NCI-H2196 (cell line): ENCODE measurements at regions not wholly inside any gene's neighbourhood (a gene's known extent, or its start where the extent isn't known, plus 50 kb on each side); places are given as distances from the start of the nearest gene placed in this dataset.

Experiments
- DNase-seq: peaks from one replicate; lab custom pipeline; 2025; ENCODE audit not compliant: unreplicated experiment; lab: John Stamatoyannopoulos, UW

DNA sequence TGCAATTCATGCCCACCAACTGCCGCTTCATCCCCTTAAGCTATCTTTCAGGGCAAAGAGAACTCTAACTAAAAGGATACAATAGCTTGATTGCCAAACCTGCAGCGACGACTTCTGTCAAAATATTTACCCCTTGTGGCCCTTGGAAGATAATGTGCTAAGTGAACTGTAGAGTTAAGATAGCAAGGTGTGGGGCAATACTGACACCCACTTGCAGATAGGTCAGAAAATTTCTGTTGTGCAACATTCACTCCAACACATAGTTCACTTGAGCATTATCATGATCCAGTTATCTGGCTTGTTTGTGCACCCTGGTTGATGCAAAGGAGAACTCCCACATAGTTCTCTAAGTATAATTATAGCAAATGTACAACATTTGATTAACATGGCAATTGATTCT is 55.6 kb downstream of the RHOXF2B start:
- no peak for DNase-seq

DNA sequence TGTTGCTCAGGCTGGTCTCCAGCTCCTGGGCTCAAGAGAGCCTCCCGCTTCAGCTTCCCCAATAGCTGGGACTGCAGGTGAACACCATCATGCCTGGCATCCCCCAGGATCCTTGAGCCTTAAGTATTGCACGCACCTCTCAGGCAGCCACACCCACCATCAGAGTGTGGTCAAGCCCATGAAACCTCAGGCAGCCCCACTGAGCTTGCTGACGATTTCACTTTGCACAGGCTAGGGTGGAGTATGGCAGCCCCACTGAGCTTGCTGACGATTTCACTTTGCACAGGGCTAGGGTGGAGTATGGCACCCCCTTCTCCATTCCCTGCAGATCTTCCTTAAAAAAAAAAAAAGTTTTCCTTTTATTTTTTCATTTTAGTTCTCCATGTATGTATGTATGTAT is 57.2 kb downstream of the RHOXF2B start:
- DNase-seq, result no peak

DNA sequence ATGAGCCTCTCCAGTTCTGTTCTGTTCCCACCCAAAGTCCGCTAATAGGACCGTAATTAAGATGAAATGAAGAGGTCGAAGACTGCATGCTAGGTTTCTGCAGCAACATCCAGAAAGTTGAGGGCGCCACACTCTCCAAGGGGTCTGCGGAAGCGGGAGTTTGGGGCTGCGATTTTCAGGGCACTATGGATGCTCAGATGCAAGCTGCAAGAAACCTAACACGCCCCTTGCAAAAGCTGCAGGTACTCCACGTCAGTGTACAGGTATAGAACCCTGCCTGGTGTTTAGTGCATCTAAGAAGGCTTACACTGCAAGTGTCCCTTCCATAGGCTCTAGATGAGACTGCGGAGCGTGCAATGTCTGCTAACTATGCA is 61.4 kb downstream of the RHOXF2B start:
- no peak for DNase-seq

DNA sequence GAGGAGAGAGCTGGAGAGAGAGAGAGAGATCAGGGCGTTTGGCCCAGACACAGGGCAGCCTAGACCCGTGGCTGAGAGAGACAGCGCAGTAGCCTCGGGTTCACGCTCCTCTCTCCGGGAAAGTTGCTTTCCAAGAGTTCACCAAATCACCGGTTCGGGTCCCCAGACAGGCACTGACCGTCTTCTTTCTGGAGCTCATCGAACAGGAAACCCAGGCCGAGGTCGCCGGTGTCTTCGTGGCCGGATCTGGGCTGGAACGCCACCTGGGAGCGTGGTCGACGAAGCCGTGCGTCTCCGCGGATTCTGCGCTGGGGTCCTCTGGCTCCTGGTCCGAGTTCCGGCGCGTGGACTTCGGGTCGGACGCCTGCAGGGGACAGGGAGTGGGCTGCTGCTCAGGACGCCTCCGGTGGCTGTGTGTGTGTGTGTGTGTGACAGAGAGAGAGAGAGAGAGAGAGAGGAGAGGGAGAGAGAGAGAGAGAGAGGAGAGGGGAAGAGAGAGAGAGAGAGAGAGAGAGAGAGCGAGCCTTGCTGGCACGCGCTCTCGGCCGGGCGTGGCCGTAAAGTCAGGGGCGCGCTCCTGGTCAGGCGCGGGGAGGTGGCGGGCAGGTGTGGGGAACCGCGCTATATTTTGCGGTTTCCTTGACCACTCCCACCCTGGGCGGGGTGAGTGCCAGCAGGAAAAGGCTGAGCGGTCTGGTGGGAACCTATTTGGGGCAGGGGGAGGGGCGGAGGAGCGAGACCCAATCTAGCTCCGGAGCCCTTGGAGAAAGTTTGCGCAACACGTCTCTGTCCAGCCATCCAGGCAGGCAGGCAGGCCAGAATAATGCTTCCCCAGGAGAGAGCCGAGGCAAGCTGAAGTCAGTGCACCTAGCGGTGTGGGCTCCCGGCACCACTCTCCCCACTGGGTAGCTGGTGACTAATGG is 62.1 kb downstream of the RHOXF2B start:
- peak; percentile 23 for DNase-seq

DNA sequence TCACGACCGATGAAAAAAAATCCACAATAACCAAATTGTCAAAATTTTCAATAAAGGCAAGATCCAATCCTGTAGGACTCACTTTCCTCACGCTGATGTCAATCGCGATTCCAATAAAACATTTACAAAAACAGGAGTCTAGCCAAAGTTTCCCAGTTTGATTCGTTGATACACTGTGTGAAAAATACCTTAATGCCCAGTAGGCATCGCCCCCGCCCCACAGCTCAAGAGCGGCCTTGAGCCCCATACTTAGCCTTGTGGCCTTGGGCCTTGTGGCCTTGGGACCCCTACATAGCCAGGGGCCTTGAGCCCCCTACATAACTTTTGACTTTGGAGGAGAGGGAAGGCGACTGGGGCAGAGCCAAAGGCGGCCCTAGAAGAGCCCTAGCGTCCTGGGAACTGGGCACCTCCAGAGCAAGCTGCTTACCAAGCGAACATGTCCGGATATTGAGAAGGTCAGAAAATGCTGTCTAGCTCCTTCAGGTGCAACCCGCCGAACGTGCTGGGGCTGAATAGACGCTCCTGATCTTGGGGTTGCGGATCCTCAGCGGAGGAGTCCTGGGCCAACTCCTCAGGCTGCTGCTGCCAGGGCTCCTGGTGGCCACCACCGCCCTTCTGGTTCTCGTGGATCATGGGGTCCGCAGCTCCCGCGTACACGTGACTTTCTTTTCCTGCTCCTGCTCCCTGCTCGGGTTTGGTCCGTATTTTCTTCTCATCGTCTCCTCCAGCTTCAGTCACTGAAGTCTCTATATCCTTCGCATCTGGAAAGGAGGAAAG is 62.9 kb downstream of the RHOXF2B start:
- DNase-seq, result no peak

DNA sequence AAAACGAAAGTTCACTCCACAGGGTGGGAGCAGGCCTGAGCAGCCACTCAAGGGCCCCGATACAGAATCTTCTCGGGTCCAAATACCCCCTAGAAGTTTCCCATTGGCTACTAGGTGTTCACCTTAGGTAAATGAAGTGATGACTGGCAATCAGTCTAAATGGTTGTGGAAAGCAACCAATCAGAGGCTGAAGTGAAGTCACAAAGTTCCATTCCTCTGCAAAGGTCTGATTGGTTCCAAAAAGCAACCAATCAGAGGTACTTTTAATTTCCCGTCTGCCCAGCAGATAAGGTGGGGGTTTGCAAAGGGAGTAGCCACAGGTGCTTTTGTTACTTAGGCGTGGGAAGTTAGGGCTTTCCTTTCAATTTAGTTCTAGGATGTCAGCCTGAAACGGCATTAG is 58.2 kb upstream of the NKAP start:
- DNase-seq, result no peak

DNA sequence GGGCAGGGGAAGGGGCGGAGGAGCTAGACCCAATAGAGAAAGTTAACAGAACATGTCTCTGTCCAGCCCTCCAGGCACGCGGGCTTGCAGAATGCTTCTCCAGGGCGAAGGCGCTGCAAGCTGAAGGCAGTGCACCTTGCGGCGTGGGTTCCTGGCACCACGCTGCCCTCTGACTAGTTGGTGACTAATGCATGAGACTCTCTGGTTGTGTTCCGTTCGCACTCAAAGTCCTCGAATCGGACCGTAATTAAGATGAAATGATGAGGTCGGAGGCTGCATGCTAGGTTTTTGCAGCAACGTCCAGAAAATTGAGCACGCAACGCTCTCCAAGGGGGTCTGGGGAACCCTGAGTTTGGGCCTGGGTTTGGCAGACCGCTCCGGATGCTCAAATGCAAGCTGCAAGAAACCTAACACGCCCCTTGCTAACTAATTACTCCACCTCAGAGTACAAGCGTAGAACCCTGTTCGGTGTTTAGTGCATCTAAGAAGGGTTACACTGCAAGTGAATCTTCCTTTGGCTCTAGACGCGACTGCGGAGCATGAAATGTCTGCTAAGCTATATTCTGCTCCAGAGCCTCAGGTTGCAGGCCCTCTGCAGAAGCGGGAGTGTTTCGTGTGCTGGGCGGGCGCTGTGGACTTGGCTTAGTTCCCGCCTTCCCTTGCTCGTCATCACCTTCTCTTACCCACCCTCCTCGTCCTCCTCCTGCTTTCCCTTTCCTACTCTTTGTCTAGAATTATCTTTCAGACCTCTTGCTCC is 57.1 kb upstream of the NKAP start:
- no peak for DNase-seq

DNA sequence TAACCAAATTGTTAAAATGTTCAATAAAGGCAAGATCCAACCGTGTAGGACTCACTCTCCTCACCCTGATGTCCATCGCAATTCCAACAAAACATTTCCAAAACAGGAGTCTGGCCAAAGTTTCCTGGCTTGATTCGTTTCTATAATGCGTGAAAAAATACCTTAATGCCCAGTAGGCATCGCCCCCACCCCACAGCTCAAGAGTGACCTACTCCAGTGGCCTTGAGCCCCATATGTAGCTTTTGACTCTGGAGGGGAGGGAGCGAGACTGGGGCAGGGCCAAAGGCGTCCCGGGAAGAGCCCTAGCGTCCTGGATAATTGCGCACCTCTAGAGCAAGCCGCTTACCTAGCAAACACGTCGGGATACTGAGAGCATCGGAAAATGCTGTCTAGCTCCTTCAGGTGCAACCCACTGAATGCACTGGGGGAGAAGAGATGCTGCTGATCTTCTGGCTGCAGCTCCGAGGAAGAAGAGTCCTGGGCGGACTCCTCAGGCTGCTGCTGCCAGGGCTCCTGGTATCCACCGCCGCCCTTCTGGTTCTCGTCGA is 55.6 kb upstream of the NKAP start:
- DNase-seq, result no peak

DNA sequence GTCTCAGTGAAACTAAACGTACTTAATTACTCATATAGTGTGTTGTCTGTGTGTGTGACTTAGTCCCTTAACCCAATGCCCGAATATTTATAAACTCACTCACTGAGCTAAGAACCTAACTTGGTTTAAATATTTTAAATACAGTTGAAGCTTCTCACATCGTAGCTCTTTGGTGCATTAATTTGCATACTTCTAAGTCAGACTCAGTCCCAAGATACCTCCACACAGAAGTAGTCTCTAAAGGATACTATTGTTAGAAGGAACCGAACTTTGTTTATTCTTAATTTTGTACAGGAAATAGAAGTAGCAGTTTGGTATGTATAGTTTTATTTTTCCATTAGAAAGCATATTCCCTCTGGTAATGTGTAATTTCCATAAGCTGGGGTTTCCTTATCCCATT is 54.0 kb upstream of the NKAP start:
- DNase-seq, result no peak

DNA sequence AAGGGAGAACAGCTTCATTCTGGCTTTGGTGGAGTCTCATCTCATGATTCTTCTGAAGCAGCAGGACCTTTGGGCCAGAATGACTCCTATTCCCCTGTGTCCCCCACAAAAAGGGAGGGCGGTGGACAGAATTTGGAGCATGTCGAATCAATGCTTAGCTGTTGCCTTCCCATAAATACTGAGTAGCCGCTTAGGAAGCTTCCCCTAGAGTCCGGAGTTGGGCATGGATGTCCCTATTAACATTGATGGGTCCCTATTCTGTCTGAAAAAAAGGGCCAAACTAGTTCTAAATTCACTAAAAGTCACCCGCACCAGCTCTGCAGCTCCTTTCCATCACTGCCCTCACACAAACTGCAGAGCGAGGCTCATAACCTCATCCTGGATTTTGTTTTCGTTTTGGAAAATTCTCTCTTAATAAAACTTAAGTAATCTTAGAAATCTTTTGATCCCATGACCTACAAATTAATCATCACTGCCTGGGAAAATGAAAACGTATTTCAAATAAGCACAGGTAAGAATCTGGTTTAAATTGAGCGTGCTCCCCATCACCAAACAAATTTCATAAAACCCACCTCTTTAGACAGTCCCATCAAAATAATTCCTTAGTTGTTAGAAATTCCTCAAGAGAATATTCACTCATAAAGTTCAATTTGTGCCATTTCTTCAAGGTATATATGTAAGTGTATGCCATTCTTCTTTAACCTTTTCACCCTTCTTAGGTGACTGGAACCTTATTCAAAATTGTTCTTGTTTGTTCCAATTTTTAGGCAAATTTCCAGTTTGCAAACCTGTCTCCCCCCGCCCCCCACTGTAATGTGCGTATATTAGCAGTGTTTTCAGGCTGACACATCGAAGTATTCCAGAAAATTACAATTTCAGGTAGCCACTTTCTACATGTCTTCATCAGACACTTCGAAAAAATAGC is 53.3 kb upstream of the NKAP start:
- DNase-seq, result no peak

DNA sequence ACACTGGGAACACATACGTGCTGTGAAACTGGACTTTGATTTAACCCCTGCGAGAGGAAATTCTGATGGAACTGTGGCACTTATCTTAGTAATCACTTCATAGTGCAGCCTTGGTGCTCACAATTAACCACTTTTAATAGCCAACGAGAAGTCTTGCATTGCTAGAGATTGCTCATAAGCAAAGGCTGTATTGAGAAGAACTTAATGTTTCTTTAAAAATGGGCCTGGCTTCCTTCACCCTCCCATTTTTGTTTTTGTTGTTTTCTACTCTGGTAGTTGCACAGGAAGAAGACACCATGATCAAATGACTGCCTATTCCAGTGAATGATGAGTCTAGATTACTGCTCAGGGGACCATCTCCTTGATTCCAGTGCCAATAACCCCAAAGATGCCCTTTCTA is 52.5 kb upstream of the NKAP start:
- no peak for DNase-seq
